Esophagus muscularis mucosa (tissue), 4 donors: ENCODE measurements at regions not wholly inside any gene's neighbourhood (a gene's known extent, or its start where the extent isn't known, plus 50 kb on each side); places are given as distances from the start of the nearest gene placed in this dataset.

ENCODE experiments used
- DNase-seq: peaks from one replicate; pipeline ENCODE4 v3.0.0-alpha.2; 2017; ENCODE audit errors: extremely low spot score
- H3K27ac ChIP-seq, 4 donors: fragments of 200-600 bp; sonication (generic); replicated peaks in 1 of 4; 1 replicate in 3 of 4; 2 replicates in 1 of 4; pipeline ENCODE4 v1.5.1; 2016 to 2019; ENCODE audit warnings: mild to moderate bottlenecking in 1 of 4
- H3K27me3 ChIP-seq, 4 donors: fragments of 200-600 bp; sonication (generic); one replicate each; pipeline versions ENCODE4 v1.5.1 to v1.6.0; 2016 to 2019
- H3K36me3 ChIP-seq, 4 donors: fragments of 200-600 bp; sonication (generic); one replicate each; pipeline ENCODE4 v1.5.1; 2016 to 2019
- H3K4me1 ChIP-seq, 4 donors: fragments of 200-600 bp; sonication (generic); one replicate each; pipeline ENCODE4 v1.5.1; 2016 to 2019
- H3K4me3 ChIP-seq, 4 donors: fragments of 200-600 bp; sonication (generic); 1 replicate in 2 of 4; 2 replicates in 2 of 4; pipeline ENCODE4 v1.5.1; 2016 to 2019; ENCODE audit warnings: mild to moderate bottlenecking in 4 of 4, moderate library complexity in 1 of 4
- H3K9me3 ChIP-seq, 4 donors: fragments of 200-600 bp; sonication (generic); 1 replicate in 3 of 4; 2 replicates in 1 of 4; pipeline ENCODE4 v1.5.1; 2016 to 2019
- EP300 ChIP-seq: sonication (generic); formaldehyde crosslinking; IDR thresholded peaks from one replicate; pipeline ENCODE4 v1.6.1; 2017; ENCODE audit warnings: antibody characterized with exemption
- POLR2A ChIP-seq: fragments of 450-650 bp; IDR thresholded peaks from one replicate; pipeline ENCODE4 v1.6.1; 2017; ENCODE audit warnings: antibody characterized with exemption, moderate library complexity, mild to moderate bottlenecking, low read depth
- POLR2AphosphoS5 ChIP-seq, 2 donors: sonication (generic); formaldehyde crosslinking; IDR thresholded peaks; one replicate each; pipeline ENCODE4 v1.6.1; 2017; ENCODE audit warnings: antibody characterized with exemption in 2 of 2
- WGBS: methylation state at CpG from one replicate; pipeline ENCODE4 v1.1.5; 2018; 5-methylcytosine and 5-hydroxymethylcytosine counted together
- intact Hi-C: fragments of 100-400 bp; cut with DNase I; formaldehyde crosslinking; loops from one replicate; pipeline ENCODE4 v1.15.1; 2023
- TF ChIP-seq, protein P1 (sequence below), 3 experiments: fragments of 200-600 bp in 2 of 3; fragments of 450-650 bp in 1 of 3; sonication (generic) in 2 of 3; IDR thresholded peaks; one replicate each; pipeline ENCODE4 v1.5.1; 2017 to 2019; ENCODE audit warnings: antibody characterized with exemption in 3 of 3, mild to moderate bottlenecking in 2 of 3, moderate library complexity in 1 of 3

DNA sequence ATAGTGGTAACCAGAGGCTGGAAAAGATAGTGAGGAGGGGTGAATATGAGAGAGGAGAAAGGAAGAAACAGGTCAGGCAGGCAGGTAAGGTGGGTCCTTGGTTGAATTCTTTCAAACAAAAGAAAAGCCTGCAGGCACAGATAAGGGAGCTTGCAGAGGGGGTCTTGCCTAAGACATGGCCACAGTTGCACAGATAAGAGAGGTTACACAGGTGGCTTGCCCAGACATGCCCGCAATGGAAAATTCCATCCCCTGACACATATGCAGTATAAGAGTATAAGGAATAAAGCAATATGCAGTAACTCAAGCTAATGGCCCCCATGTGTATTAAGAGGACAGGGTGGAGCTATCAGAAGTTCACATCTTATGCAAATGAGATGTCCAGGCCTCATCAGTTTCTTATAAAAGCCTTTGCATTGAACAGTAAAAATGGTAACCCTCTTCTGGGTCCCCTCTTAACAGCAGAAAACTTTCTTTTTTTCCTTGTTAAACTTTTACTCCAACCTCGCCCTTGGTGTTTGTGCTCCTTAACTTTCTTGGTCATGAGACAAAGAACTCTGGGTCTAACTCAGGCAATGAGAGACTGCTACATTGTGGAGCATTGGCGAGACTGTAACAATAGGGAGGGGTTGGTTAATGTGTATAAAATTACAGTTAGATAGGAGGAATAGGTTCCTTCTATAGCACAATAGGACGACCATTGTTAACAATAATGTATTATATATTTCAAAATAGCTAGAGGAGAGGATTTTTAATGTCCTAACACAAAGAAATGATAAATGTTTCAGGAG is 764.6 kb downstream of the TSN start:
- TF ChIP-seq POLR2A (no peak), POLR2AphosphoS5 (IDR thresholded peaks at IDR 0.05) (no peak), EP300 (no peak)
- TF ChIP-seq, protein P1, sequence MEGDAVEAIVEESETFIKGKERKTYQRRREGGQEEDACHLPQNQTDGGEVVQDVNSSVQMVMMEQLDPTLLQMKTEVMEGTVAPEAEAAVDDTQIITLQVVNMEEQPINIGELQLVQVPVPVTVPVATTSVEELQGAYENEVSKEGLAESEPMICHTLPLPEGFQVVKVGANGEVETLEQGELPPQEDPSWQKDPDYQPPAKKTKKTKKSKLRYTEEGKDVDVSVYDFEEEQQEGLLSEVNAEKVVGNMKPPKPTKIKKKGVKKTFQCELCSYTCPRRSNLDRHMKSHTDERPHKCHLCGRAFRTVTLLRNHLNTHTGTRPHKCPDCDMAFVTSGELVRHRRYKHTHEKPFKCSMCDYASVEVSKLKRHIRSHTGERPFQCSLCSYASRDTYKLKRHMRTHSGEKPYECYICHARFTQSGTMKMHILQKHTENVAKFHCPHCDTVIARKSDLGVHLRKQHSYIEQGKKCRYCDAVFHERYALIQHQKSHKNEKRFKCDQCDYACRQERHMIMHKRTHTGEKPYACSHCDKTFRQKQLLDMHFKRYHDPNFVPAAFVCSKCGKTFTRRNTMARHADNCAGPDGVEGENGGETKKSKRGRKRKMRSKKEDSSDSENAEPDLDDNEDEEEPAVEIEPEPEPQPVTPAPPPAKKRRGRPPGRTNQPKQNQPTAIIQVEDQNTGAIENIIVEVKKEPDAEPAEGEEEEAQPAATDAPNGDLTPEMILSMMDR (IDR thresholded peaks at IDR 0.05) = no peak
- Histone ChIP-seq H3K27ac (no peak overlapping the region), H3K9me3 (no peaks in the 10 kb centered on the region), H3K27me3 (no peaks in the 10 kb centered on the region), H3K4me3 (no peak overlapping the region), H3K36me3 (no peaks in the 10 kb centered on the region), H3K4me1 (no peaks in the 10 kb centered on the region)
- no peak for DNase-seq
- WGBS = 94% methylated on average over 4 of the region's 4 CpGs
- intact Hi-C loops = no loop called here

DNA sequence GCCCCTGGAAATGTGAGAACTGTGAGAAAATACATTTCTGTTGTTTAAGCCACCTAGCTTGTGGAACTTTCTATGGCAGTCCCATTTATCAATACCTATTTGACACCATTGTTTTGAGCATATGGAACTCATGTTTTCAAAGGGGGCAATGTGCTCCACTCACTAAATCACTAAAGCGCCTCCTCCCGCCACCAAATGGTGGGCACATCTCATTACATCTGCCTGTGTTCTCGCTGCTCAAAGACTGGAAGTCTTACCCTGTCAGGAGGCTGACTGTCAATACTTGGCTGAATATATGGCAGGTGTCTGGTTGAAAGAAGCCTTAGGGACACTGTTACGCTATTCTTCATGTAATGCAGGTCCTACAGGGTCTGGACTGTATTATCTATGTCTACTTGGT is 767.7 kb downstream of the TSN start:
- intact Hi-C loops = no loop called here
- no peaks in the 10 kb centered on the region for H3K9me3 ChIP-seq
- no peak for DNase-seq
- H3K4me3 ChIP-seq = no peak overlapping the region
- H3K27ac ChIP-seq = no peak overlapping the region
- H3K27me3 ChIP-seq = no peaks in the 10 kb centered on the region
- WGBS = 100% methylated on average over 4 of the region's 4 CpGs
- no peak for TF ChIP-seq EP300
- TF ChIP-seq POLR2AphosphoS5 (IDR thresholded peaks at IDR 0.05) = no peak
- TF ChIP-seq, protein P1 (IDR thresholded peaks at IDR 0.05) = no peak
- no peak for TF ChIP-seq POLR2A
- H3K4me1 ChIP-seq = no peaks in the 10 kb centered on the region
- no peaks in the 10 kb centered on the region for H3K36me3 ChIP-seq

GRCh38 chr2:122523981-122524380 is 768.5 kb downstream of the TSN start:
- no peaks in the 10 kb centered on the region for H3K9me3 ChIP-seq
- no peak overlapping the region for H3K4me3 ChIP-seq
- WGBS = 76% methylated on average over 3 of the region's 3 CpGs
- TF ChIP-seq, protein P1 (IDR thresholded peaks at IDR 0.05) = no peak
- no peak for TF ChIP-seq POLR2A
- TF ChIP-seq EP300 = no peak
- TF ChIP-seq POLR2AphosphoS5 (IDR thresholded peaks at IDR 0.05) = no peak
- H3K4me1 ChIP-seq = no peaks in the 10 kb centered on the region
- no peaks in the 10 kb centered on the region for H3K36me3 ChIP-seq
- intact Hi-C loops = no loop called here
- no peaks in the 10 kb centered on the region for H3K27me3 ChIP-seq
- H3K27ac ChIP-seq = no peak overlapping the region
- DNase-seq = no peak

- Histone ChIP-seq H3K4me1 (no peaks in the 10 kb centered on the region), H3K27me3 (no peaks in the 10 kb centered on the region), H3K36me3 (no peaks in the 10 kb centered on the region), H3K9me3 (no peaks in the 10 kb centered on the region), H3K4me3 (no peak overlapping the region), H3K27ac (no peak overlapping the region)
- 64% methylated on average over 2 of the region's 2 CpGs for WGBS
- intact Hi-C loops = no loop called here
- no peak for DNase-seq
- TF ChIP-seq EP300 (no peak), POLR2A (no peak), POLR2AphosphoS5 (IDR thresholded peaks at IDR 0.05) (no peak)
- TF ChIP-seq, protein P1 (IDR thresholded peaks at IDR 0.05) = no peak
These were observed 769.9 kb downstream of the TSN start for GRCh38 chr2:122525336-122525735.

GRCh38 chr2:122528061-122528460 is 772.6 kb downstream of the TSN start:
- 86% methylated on average over 3 of the region's 3 CpGs for WGBS
- TF ChIP-seq EP300 (no peak), POLR2AphosphoS5 (IDR thresholded peaks at IDR 0.05) (no peak), POLR2A (no peak)
- TF ChIP-seq, protein P1 (IDR thresholded peaks at IDR 0.05) = no peak
- intact Hi-C loops = no loop called here

More at GRCh38 chr2:122528061-122528460, 772.6 kb downstream of the TSN start:
- Histone ChIP-seq H3K4me3 (no peak overlapping the region), H3K27ac (no peak overlapping the region), H3K9me3 (no peaks in the 10 kb centered on the region), H3K36me3 (no peaks in the 10 kb centered on the region), H3K27me3 (no peaks in the 10 kb centered on the region), H3K4me1 (no peaks in the 10 kb centered on the region)
- no peak for DNase-seq
